Uterus (tissue), 3 donors: ENCODE measurements at regions not wholly inside any gene's neighbourhood (a gene's known extent, or its start where the extent isn't known, plus 50 kb on each side); places are given as distances from the start of the nearest gene placed in this dataset.

Source experiments
- DNase-seq, 2 donors: peaks; one replicate each; pipeline ENCODE4 v3.0.0-alpha.2; 2019 to 2020
- H3K27ac ChIP-seq, 2 donors: fragments of 200-600 bp; sonication (generic); 1 replicate in 1 of 2; 2 replicates in 1 of 2; pipeline ENCODE4 v1.5.1; 2016 to 2018
- H3K27me3 ChIP-seq, 2 donors: fragments of 200-600 bp; sonication (generic); one replicate each; pipeline ENCODE4 v1.5.1; 2018 to 2019; ENCODE audit warnings: control low read depth in 1 of 2
- H3K36me3 ChIP-seq, 2 donors: fragments of 200-600 bp; sonication (generic); one replicate each; pipeline ENCODE4 v1.5.1; 2019; ENCODE audit warnings: control low read depth in 1 of 2
- H3K4me1 ChIP-seq, 2 donors: fragments of 200-600 bp; sonication (generic); one replicate each; pipeline ENCODE4 v1.5.1; 2018 to 2019; ENCODE audit warnings: control low read depth in 1 of 2
- H3K4me3 ChIP-seq, 2 donors: fragments of 200-600 bp; sonication (generic); 1 replicate in 1 of 2; 2 replicates in 1 of 2; pipeline ENCODE4 v1.5.1; 2018 to 2019; ENCODE audit warnings: mild to moderate bottlenecking in 1 of 2
- H3K9me3 ChIP-seq, 2 donors: fragments of 200-600 bp; sonication (generic); one replicate each; pipeline ENCODE4 v1.5.1; 2019; ENCODE audit warnings: control low read depth in 1 of 2
- POLR2A ChIP-seq, 2 donors: fragments of 450-650 bp; IDR thresholded peaks; one replicate each; pipeline ENCODE4 v1.6.1; 2016; ENCODE audit warnings: antibody characterized with exemption in 2 of 2, mild to moderate bottlenecking in 1 of 2, moderate library complexity in 1 of 2
- intact Hi-C: fragments of 100-400 bp; cut with DNase I; formaldehyde crosslinking; loops from one replicate; pipeline ENCODE4 v1.15.1; 2023; ENCODE audit warnings: low total_unique reads
- TF ChIP-seq, protein P1 (sequence below), 4 experiments: fragments of 200-600 bp in 2 of 4; fragments of 450-650 bp in 2 of 4; sonication (generic) in 2 of 4; IDR thresholded peaks; one replicate each; pipeline ENCODE4 v1.5.1; 2016 to 2019; ENCODE audit warnings: antibody characterized with exemption in 4 of 4, mild to moderate bottlenecking in 2 of 4, moderate library complexity in 1 of 4
- donor health status: DM: yes; HTN: yes; CAD: no.

DNA sequence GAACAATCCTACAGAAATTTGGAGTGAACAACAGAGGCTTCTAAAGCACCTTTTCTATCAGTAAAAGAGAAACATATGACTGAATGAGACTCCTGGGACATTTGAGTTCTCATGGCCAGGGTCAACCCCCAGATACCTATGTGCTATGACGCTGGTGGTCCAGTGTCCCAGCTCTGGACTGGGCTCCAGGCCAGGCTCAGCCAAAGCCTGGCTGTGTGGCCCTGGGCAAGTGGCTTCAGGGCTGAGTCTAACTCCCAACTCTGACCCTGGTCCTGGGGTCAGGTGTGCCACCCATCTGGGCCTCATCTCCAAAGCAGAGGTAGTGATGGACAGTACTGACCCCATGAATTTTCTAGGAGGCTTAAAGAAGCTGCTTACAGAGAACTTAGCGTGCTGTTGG lies 147.8 kb downstream of the FBLN2 start:
- Histone ChIP-seq H3K4me3 (no peak overlapping the region), H3K9me3 (no peaks in the 10 kb centered on the region), H3K27ac (no peak overlapping the region), H3K36me3 (no peaks in the 10 kb centered on the region), H3K27me3 (no peaks in the 10 kb centered on the region), H3K4me1 (no peaks in the 10 kb centered on the region)
- no peak for TF ChIP-seq POLR2A (IDR thresholded peaks at IDR 0.05)
- TF ChIP-seq, protein P1, sequence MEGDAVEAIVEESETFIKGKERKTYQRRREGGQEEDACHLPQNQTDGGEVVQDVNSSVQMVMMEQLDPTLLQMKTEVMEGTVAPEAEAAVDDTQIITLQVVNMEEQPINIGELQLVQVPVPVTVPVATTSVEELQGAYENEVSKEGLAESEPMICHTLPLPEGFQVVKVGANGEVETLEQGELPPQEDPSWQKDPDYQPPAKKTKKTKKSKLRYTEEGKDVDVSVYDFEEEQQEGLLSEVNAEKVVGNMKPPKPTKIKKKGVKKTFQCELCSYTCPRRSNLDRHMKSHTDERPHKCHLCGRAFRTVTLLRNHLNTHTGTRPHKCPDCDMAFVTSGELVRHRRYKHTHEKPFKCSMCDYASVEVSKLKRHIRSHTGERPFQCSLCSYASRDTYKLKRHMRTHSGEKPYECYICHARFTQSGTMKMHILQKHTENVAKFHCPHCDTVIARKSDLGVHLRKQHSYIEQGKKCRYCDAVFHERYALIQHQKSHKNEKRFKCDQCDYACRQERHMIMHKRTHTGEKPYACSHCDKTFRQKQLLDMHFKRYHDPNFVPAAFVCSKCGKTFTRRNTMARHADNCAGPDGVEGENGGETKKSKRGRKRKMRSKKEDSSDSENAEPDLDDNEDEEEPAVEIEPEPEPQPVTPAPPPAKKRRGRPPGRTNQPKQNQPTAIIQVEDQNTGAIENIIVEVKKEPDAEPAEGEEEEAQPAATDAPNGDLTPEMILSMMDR (IDR thresholded peaks at IDR 0.05): no peak
- no peak for DNase-seq
- intact Hi-C loops: no loop called here

DNA sequence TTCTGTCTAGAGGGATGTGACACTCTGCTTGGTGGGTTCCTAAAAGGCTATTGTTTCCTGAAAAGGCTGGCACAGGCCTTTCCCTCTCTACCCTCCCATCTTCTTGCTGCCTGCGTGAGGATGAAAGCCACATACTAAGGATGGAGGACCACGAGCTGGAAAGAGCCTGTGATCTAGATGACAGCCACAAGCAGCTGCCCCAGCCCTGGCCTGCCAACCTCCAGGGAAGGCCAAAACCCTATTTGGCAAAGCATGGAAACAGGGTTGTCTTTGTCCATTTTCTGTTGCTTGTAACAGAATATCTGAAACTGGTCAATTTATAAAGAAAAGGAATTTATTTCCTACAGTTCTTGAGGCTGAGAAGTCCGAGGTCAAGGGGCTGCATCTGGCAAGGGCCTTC lies 144.5 kb downstream of the FBLN2 start:
- Histone ChIP-seq H3K27me3 (no peaks in the 10 kb centered on the region), H3K27ac (no peak overlapping the region), H3K4me1 (no peaks in the 10 kb centered on the region), H3K4me3 (no peak overlapping the region), H3K36me3 (no peaks in the 10 kb centered on the region), H3K9me3 (no peaks in the 10 kb centered on the region)
- TF ChIP-seq, protein P1 (IDR thresholded peaks at IDR 0.05): no peak
- TF ChIP-seq POLR2A (IDR thresholded peaks at IDR 0.05): no peak
- no peak for DNase-seq
- intact Hi-C loops: no loop called here

DNA sequence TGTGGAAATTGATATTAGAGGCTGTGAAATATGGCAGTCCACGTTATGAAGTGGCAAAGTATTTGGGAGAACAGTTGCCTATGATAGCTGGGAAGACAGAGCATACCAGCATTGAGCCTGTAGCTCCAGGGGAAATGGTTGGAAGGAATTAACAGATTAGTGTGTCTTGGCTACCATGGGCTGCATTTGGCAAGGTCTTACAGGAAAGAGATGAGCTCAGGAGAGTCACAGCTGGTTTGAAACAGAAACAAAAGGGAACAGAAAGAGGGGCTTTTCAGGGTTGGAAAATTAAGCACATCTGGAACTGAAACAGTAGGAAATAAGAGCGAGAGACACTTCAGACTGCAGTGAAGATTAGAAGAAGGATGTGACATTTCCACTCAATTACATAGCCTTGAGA lies 141.7 kb downstream of the FBLN2 start:
- H3K9me3 ChIP-seq: no peaks in the 10 kb centered on the region

DNA sequence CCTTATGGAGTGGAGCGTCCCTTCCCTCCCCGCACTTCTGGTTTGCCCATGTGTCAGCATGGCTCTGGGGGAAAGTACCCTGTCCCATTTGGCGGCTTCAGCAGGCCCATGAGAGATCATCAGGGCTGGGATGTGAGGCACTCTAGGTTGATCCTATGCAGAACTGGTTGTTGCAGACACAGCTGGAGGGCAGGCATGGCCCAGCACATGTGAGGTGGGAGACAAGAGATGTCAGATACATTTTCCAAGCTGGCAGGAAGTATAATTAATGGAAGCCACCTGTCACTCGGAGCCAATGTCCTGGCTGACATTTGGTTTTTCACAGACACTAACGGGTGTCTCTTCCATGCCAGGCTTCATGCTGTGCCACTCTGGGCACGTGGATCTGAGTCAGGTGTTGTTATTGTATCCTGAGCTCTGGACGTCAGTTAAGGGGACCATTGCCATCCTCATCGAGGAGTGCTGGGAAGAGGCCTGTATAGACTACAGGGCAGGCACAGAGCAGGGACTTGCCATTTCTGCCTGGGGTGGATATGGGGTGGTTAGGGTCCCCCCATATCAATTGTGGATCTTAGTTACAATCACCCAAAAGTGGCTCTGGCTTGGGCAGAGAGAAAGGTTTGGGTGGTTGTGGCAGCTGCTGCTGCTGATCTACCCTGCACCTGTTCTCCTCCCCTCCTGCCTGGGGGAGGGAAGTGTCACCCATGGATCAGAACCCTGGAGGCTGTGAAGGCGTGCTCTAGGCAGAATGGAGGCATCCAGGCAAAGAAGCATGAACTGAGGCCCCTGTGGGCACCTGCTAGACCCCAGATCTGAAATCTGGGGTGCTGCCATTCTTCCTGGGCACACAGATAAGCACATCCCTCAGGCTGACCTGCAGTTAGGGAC lies 140.7 kb downstream of the FBLN2 start:
- intact Hi-C loops: no loop called here
- H3K27me3 ChIP-seq: no peaks in the 10 kb centered on the region
- no peaks in the 10 kb centered on the region for H3K9me3 ChIP-seq
- no peak overlapping the region for H3K27ac ChIP-seq
- no peak for DNase-seq
- TF ChIP-seq, protein P1 (IDR thresholded peaks at IDR 0.05): no peak
- no peak for TF ChIP-seq POLR2A (IDR thresholded peaks at IDR 0.05)
- no peaks in the 10 kb centered on the region for H3K4me1 ChIP-seq
- H3K36me3 ChIP-seq: no peaks in the 10 kb centered on the region
- no peak overlapping the region for H3K4me3 ChIP-seq

More for the DNA sequence above, 141.7 kb downstream of the FBLN2 start:
- no peak for DNase-seq
- Histone ChIP-seq H3K4me3 (no peak overlapping the region), H3K27ac (no peak overlapping the region), H3K27me3 (no peaks in the 10 kb centered on the region), H3K4me1 (no peaks in the 10 kb centered on the region), H3K36me3 (no peaks in the 10 kb centered on the region)
- TF ChIP-seq POLR2A (IDR thresholded peaks at IDR 0.05): no peak
- TF ChIP-seq, protein P1 (IDR thresholded peaks at IDR 0.05): no peak
- intact Hi-C loops: no loop called here

DNA sequence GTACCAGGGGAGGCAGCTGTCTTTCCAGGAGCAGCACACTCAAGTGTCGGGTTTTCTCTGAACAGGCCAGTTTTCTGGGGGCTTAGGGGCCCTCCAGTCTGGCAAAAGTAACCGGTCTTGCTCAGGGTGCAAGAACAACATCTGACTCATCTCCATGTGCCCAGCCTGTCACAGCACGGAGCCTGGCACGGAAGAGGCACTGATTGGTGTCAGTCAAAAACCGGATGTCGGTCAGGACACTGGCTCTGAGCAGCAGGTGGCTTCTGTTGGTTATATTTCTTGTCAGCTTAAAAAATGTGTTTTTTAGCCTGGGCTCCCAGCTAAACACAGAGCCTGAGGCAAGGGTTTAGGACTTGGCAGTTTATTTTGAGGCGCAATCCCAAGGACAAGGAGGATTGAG lies 139.9 kb downstream of the FBLN2 start:
- no peak overlapping the region for H3K27ac ChIP-seq
- H3K4me3 ChIP-seq: no peak overlapping the region
- H3K9me3 ChIP-seq: no peaks in the 10 kb centered on the region
- TF ChIP-seq, protein P1 (IDR thresholded peaks at IDR 0.05): no peak
- no peak for TF ChIP-seq POLR2A (IDR thresholded peaks at IDR 0.05)
- DNase-seq: no peak
- no peaks in the 10 kb centered on the region for H3K27me3 ChIP-seq
- intact Hi-C loops: no loop called here
- H3K36me3 ChIP-seq: no peaks in the 10 kb centered on the region
- no peaks in the 10 kb centered on the region for H3K4me1 ChIP-seq
